ENCODE measurements at regions not wholly inside any gene's neighbourhood (a gene's known extent, or its start where the extent isn't known, plus 50 kb on each side); places are given as distances from the start of the nearest gene placed in this dataset.

- in situ Hi-C loops (cut with MboI; ENCODE audit: low pct_unique_long_range_greater_than_20kb, low sequenced_read_pairs), result no loop called here
- DNase-seq, result no peak
Measured at GRCh38 chr2:67048314-67048713, 348.8 kb upstream of the ETAA1 start.

DNA sequence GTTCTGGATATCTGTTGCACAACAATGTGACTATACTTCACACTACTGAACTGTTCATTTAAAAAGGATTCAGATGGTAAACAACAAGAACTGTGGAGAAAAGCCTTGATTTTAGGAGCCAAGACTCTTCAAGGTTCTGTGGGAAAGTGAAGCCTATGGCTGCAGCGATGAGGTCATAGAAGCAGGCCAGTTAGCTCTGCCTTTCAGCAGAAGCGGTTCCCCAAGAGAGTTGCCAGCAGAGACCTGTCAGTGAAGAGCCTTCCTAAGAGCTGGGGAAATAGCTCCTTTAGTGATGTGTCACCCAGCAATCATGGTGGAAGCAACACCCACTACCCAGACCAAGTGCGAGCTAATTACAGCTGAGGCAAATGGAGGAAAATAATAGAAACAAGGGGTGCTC lies 346.5 kb upstream of the ETAA1 start:
- in situ Hi-C loops (cut with MboI; ENCODE audit: low pct_unique_long_range_greater_than_20kb, low sequenced_read_pairs), result no loop called here
- DNase-seq, result no peak

GRCh38 chr2:67054728-67055127 lies 342.4 kb upstream of the ETAA1 start:
- DNase-seq, result no peak
- in situ Hi-C loops (cut with MboI; ENCODE audit: low pct_unique_long_range_greater_than_20kb, low sequenced_read_pairs), result no loop called here

DNA sequence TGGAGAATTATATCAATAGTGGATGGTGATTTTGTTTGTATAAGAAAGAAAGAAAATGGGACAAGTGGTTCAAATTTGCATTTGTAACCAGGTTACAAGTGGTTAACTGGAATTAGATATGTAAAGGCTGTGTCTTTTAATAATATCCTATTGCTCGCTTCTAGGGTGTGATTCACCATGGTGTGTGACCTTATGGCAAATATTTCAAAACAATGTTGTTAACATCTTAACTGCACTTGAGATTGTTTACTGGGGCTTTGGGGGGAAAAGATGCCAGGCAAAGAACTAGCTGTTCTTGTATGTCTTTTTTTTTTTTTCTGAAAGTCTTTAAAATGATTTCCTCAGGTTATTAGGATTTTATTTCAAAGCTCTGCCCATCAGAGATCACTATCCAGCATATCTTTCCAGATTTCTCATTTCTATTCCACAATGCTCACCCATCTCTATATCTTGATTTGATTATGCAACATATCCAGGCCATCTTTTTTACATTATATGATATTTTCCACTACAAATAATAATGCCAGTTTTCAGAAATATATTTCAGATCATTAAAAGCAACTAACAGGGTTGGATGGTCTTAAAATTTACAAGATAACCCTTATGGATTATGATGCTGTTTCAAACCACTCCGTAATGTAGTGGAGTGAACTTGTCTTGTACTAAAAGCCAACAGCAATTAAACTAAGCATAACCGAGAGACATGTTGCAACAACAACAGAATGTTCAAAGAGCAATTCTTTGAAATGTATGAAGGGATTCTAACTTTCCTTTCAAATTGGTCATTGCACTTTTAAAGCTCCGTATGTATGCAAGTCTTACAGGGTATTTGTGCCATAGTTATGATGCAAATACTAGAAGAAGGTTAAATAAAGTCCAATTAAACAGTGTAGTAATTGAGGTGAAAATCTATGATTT lies 341.5 kb upstream of the ETAA1 start:
- in situ Hi-C loops (cut with MboI; ENCODE audit: low pct_unique_long_range_greater_than_20kb, low sequenced_read_pairs), result no loop called here
- no peak for DNase-seq

DNA sequence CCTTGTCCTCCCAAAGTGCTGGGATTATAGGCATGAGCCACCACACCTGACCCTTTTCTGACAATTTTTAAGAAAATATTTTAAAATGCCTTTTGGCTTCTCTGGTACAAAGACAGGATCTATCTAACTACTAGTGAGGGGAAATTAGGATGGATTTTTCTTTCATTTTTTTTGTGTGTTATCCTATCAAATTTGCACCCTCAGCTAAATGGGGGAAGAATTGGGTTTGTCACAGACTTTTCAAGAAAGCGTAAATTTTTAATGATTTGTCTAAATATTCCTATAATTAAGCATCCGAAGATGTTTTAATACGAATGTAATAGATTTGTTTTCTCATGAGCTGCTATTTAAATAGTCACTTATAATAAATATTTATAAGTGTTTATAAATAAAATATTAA lies 340.0 kb upstream of the ETAA1 start:
- no peak for DNase-seq
- in situ Hi-C loops (cut with MboI; ENCODE audit: low pct_unique_long_range_greater_than_20kb, low sequenced_read_pairs), result no loop called here

DNA sequence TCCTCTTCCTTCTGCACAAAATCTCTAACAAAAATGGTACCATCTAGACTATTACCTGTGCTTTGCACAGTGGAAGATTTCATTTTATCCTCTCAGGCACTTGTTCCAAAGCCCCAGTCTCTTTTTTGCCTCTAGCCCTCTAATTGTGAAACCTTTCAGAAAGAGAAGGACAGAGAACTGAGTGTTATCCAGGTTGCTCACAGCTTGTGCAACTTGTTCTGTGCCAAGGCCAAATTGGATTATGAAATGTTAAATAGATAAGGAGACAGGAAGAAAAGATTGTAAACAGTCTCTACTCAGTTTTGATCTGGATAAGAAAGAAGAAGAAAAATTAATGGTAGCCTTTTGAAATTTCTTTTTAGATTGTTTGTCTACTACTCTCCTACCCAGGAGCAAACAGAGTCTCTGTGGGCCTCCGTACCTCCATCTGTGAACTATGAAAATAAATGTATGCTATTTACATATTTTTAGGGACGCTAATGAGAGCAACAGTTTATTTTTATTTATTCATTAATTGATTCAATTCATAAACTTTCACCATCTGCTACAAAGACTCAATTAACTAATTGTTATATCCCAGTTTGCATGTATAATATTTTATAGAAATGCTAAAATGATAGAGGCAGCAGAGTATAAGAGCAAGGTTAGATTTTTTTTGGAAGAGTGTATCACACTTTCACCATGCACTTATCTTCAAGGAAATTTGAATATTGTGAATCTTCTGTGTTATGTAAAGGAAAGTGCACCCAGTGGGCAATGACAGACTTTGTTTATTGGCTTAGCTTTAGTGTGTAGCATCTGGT lies 339.0 kb upstream of the ETAA1 start:
- in situ Hi-C loops (cut with MboI; ENCODE audit: low pct_unique_long_range_greater_than_20kb, low sequenced_read_pairs), result no loop called here
- no peak for DNase-seq

- in situ Hi-C loops (cut with MboI; ENCODE audit: low pct_unique_long_range_greater_than_20kb, low sequenced_read_pairs), result no loop called here
- no peak for DNase-seq
Measured at GRCh38 chr2:67065046-67065445, 332.1 kb upstream of the ETAA1 start.

GRCh38 chr2:67066782-67067181 lies 330.4 kb upstream of the ETAA1 start:
- in situ Hi-C loops (cut with MboI; ENCODE audit: low pct_unique_long_range_greater_than_20kb, low sequenced_read_pairs), result no loop called here
- no peak for DNase-seq

DNA sequence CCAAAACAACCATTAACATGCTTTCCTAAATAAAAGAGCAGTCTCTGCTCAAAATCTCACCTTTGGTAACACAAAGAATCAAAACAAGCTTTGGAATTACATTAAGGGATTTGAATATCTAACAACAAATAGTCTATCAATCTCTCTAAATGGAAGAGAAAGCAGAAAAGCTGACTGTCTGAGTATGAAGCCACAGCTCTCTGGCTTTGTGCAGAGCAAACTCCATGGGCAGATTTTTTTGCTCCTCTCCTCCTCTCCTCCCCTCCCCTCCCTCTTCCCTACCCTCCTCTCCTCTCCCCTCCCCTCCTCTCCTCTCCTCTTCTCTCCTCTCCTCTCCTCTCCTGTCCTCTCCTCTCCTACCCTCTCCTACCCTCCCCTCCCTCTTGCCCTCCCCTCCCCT lies 329.5 kb upstream of the ETAA1 start:
- no peak for DNase-seq
- in situ Hi-C loops (cut with MboI; ENCODE audit: low pct_unique_long_range_greater_than_20kb, low sequenced_read_pairs), result no loop called here

GRCh38 chr2:67070826-67071225 lies 326.3 kb upstream of the ETAA1 start:
- in situ Hi-C loops (cut with MboI; ENCODE audit: low pct_unique_long_range_greater_than_20kb, low sequenced_read_pairs), result no loop called here
- DNase-seq, result no peak

- in situ Hi-C loops (cut with MboI; ENCODE audit: low pct_unique_long_range_greater_than_20kb, low sequenced_read_pairs), result no loop called here
- DNase-seq, result no peak
Measured at GRCh38 chr2:67075056-67075455, 322.1 kb upstream of the ETAA1 start.

DNA sequence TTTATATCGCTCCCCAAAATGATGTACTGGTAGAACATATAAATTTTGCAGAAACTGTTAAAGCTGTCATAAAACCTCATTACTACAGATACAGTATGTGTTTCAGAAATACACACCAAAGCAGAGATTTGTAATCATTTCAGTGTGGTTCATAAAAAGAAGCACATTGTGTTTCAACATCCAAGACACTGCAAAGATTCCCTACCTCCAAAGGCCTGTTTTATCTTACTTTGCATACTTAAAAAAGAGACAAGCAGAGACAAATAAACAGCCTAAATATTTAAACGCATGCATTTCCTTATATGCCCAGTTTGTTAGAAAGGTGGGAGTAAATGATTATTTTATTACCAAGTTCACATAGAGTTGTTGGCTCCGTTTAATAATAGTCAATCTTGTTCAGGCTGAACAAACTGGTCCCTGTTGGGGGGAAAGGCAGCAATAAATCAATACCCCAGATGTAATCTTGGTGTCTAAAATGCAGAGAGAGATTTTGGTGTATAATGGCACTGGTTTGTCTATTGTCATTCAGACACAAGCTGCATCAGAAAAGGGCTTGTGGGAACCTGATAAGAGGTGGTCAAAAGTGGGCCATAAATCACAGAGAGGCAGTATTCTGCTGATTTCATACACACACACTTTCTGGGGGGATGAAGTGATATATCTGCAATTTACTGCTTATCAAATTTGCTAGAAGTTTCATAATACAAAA lies 321.4 kb upstream of the ETAA1 start:
- no peak for DNase-seq
- in situ Hi-C loops (cut with MboI; ENCODE audit: low pct_unique_long_range_greater_than_20kb, low sequenced_read_pairs), result no loop called here

GRCh38 chr2:67076239-67076624 lies 320.9 kb upstream of the ETAA1 start:
- in situ Hi-C loops (cut with MboI; ENCODE audit: low pct_unique_long_range_greater_than_20kb, low sequenced_read_pairs), result no loop called here
- no peak for DNase-seq

GRCh38 chr2:67079729-67080128 lies 317.4 kb upstream of the ETAA1 start:
- in situ Hi-C loops (cut with MboI; ENCODE audit: low pct_unique_long_range_greater_than_20kb, low sequenced_read_pairs), result no loop called here

DNA sequence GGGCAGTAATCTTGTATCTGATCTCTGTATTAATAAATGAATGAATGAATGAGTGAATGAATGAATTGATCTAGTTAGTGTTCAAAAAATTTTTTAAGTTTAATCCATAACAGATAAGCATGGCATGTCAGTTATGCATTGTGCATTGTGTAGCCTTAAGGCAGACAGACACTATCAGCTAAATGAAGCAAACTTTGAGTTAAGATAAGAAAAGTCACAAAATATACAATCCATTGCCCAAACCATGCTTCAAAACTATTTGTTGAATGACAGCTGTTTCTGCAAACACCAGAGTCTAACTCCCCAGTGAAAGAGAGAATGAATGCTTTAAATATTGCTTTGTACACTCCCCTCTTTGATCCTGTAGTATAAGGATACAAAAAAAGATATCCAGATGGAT lies 314.3 kb upstream of the ETAA1 start:
- DNase-seq, result no peak
- in situ Hi-C loops (cut with MboI; ENCODE audit: low pct_unique_long_range_greater_than_20kb, low sequenced_read_pairs), result no loop called here

More at GRCh38 chr2:67079729-67080128, 317.4 kb upstream of the ETAA1 start:
- DNase-seq, result no peak

DNA sequence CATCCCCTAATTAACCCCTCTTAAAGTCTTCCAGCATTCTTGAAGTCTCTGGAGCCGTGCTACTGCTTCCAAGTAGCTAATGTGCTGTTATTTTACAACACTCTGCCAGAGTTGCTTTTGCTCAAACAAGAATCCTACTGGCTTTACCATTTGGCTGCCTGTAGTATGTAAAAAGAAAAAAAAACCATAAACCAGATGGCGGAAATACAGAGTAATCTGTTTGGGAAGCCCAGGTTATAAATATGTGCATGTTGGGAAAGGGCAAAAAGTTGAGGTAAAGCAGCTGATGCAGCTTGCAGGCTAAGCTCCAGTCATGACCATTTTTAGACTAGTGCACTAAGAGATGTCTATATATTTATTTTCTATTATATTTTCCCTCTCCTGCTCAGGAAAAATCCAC lies 313.2 kb upstream of the ETAA1 start:
- no peak for DNase-seq
- in situ Hi-C loops (cut with MboI; ENCODE audit: low pct_unique_long_range_greater_than_20kb, low sequenced_read_pairs), result no loop called here

- in situ Hi-C loops (cut with MboI; ENCODE audit: low pct_unique_long_range_greater_than_20kb, low sequenced_read_pairs), result no loop called here
- no peak for DNase-seq
Measured at GRCh38 chr2:67085146-67085545, 312.0 kb upstream of the ETAA1 start.

DNA sequence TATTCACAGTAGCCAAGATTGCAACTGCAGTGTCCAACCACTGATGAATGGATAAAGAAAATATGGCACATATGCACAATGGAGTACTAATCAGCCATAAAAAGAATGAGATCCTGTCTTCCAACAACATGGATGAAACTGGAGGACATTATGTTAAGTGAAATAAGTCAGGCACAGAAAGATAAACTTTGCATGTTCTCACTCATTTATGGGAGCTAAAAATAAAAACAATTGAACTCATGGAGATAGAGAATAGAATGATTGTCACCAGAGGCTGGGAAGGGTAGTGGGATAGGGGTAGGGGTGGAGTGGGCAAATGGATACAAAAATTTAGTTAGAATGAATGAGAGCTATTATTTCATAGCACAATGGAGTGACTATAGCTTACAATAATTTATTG lies 305.5 kb upstream of the ETAA1 start:
- in situ Hi-C loops (cut with MboI; ENCODE audit: low pct_unique_long_range_greater_than_20kb, low sequenced_read_pairs), result no loop called here
- no peak for DNase-seq

GRCh38 chr2:67095121-67095520 lies 302.0 kb upstream of the ETAA1 start:
- in situ Hi-C loops (cut with MboI; ENCODE audit: low pct_unique_long_range_greater_than_20kb, low sequenced_read_pairs), result no loop called here
- DNase-seq, result no peak

GRCh38 chr2:67096886-67097285 lies 300.2 kb upstream of the ETAA1 start:
- DNase-seq, result no peak
- in situ Hi-C loops (cut with MboI; ENCODE audit: low pct_unique_long_range_greater_than_20kb, low sequenced_read_pairs), result no loop called here

Measured in KBM-7 (cell line).